Right lobe of liver (tissue), 4 donors: ENCODE measurements at regions not wholly inside any gene's neighbourhood (a gene's known extent, or its start where the extent isn't known, plus 50 kb on each side); places are given as distances from the start of the nearest gene placed in this dataset.

Experiments
- CTCF ChIP-seq, 4 donors: fragments of 200-600 bp in 3 of 4; fragments of 450-650 bp in 1 of 4; IDR thresholded peaks; one replicate each; pipeline versions ENCODE4 v1.5.1 to v1.8.0; 2016 to 2022; ENCODE audit warnings: antibody characterized with exemption in 4 of 4, mild to moderate bottlenecking in 2 of 4
- POLR2A ChIP-seq: fragments of 450-650 bp; IDR thresholded peaks from one replicate; pipeline ENCODE4 v1.6.1; 2017; ENCODE audit warnings: antibody characterized with exemption, mild to moderate bottlenecking
- donor health status: DM: no; HTN: no; CAD: no.
- donor health status: DM: no; HTN: no; CAD: no.
- donor health status: DM: no; HTN: yes; CAD: no.

- TF ChIP-seq CTCF (IDR thresholded peaks at IDR 0.05) (no peak), POLR2A (no peak)
Observed at GRCh38 chrX:138485767-138486166, 225.8 kb downstream of the FGF13 start.
